ENCODE measurements at regions not wholly inside any gene's neighbourhood (a gene's known extent, or its start where the extent isn't known, plus 50 kb on each side); places are given as distances from the start of the nearest gene placed in this dataset.
"Not testable (repeated sequence)": the region's sequence is repeated elsewhere in the genome, so short reads cannot be mapped to it uniquely, and the experiment has no call there.

- not testable (repeated sequence) for H3K36me3 ChIP-seq (ENCODE audit: control insufficient read depth in 1 of 2, insufficient read depth in 2 of 2, low read length in 2 of 2); H3K9me3 ChIP-seq (ENCODE audit: control insufficient read depth in 1 of 2, low read length in 2 of 2); H3K27ac ChIP-seq (ENCODE audit: low read depth, low read length); H3K4me3 ChIP-seq (ENCODE audit: low read depth in 1 of 2, low read length in 2 of 2); H3K9ac ChIP-seq (ENCODE audit: low read depth in 1 of 2, low read length in 2 of 2); H3K27me3 ChIP-seq (ENCODE audit: control insufficient read depth in 1 of 2, insufficient read depth in 2 of 2, low read length in 2 of 2); H3K4me1 ChIP-seq (ENCODE audit: control insufficient read depth in 1 of 2, insufficient read depth in 2 of 2, low read length in 2 of 2)
Measured at GRCh38 chr6:18659994-18660393, 272.8 kb downstream of the RNF144B start.

GRCh38 chr6:18663011-18663410 lies 275.9 kb downstream of the RNF144B start:
- H3K4me1 ChIP-seq (ENCODE audit: control insufficient read depth in 1 of 2, insufficient read depth in 2 of 2, low read length in 2 of 2), result peaks cover 0 to 3% of the 10 kb centered on the region in 2 donors
- H3K4me3 ChIP-seq (ENCODE audit: low read depth in 1 of 2, low read length in 2 of 2), result no peak overlapping the region

GRCh38 chr6:18664401-18664800 lies 277.3 kb downstream of the RNF144B start:
- Histone ChIP-seq H3K9me3 (ENCODE audit: control insufficient read depth in 1 of 2, low read length in 2 of 2) (no peaks in the 10 kb centered on the region), H3K27me3 (ENCODE audit: control insufficient read depth in 1 of 2, insufficient read depth in 2 of 2, low read length in 2 of 2) (no peaks in the 10 kb centered on the region), H3K36me3 (ENCODE audit: control insufficient read depth in 1 of 2, insufficient read depth in 2 of 2, low read length in 2 of 2) (no peaks in the 10 kb centered on the region), H3K27ac (ENCODE audit: low read depth, low read length) (no peak overlapping the region), H3K9ac (ENCODE audit: low read depth in 1 of 2, low read length in 2 of 2) (no peak overlapping the region), H3K4me1 (ENCODE audit: control insufficient read depth in 1 of 2, insufficient read depth in 2 of 2, low read length in 2 of 2) (peaks cover 0 to 4% of the 10 kb centered on the region in 2 donors), H3K4me3 (ENCODE audit: low read depth in 1 of 2, low read length in 2 of 2) (no peak overlapping the region)

More at GRCh38 chr6:18663011-18663410, 275.9 kb downstream of the RNF144B start:
- Histone ChIP-seq H3K27ac (ENCODE audit: low read depth, low read length) (no peak overlapping the region), H3K9me3 (ENCODE audit: control insufficient read depth in 1 of 2, low read length in 2 of 2) (no peaks in the 10 kb centered on the region), H3K9ac (ENCODE audit: low read depth in 1 of 2, low read length in 2 of 2) (no peak overlapping the region), H3K36me3 (ENCODE audit: control insufficient read depth in 1 of 2, insufficient read depth in 2 of 2, low read length in 2 of 2) (no peaks in the 10 kb centered on the region), H3K27me3 (ENCODE audit: control insufficient read depth in 1 of 2, insufficient read depth in 2 of 2, low read length in 2 of 2) (no peaks in the 10 kb centered on the region)

GRCh38 chr6:18667612-18668011 lies 280.5 kb downstream of the RNF144B start:
- Histone ChIP-seq H3K4me1 (ENCODE audit: control insufficient read depth in 1 of 2, insufficient read depth in 2 of 2, low read length in 2 of 2) (peaks cover 0 to 4% of the 10 kb centered on the region in 2 donors), H3K9me3 (ENCODE audit: control insufficient read depth in 1 of 2, low read length in 2 of 2) (no peaks in the 10 kb centered on the region), H3K9ac (ENCODE audit: low read depth in 1 of 2, low read length in 2 of 2) (no peak overlapping the region), H3K27ac (ENCODE audit: low read depth, low read length) (no peak overlapping the region), H3K36me3 (ENCODE audit: control insufficient read depth in 1 of 2, insufficient read depth in 2 of 2, low read length in 2 of 2) (no peaks in the 10 kb centered on the region), H3K4me3 (ENCODE audit: low read depth in 1 of 2, low read length in 2 of 2) (no peak overlapping the region), H3K27me3 (ENCODE audit: control insufficient read depth in 1 of 2, insufficient read depth in 2 of 2, low read length in 2 of 2) (no peaks in the 10 kb centered on the region)

GRCh38 chr6:18668994-18669393 lies 281.8 kb downstream of the RNF144B start:
- Histone ChIP-seq H3K9me3 (ENCODE audit: control insufficient read depth in 1 of 2, low read length in 2 of 2) (no peaks in the 10 kb centered on the region), H3K36me3 (ENCODE audit: control insufficient read depth in 1 of 2, insufficient read depth in 2 of 2, low read length in 2 of 2) (no peaks in the 10 kb centered on the region), H3K9ac (ENCODE audit: low read depth in 1 of 2, low read length in 2 of 2) (no peak overlapping the region), H3K4me3 (ENCODE audit: low read depth in 1 of 2, low read length in 2 of 2) (no peak overlapping the region), H3K27ac (ENCODE audit: low read depth, low read length) (no peak overlapping the region), H3K4me1 (ENCODE audit: control insufficient read depth in 1 of 2, insufficient read depth in 2 of 2, low read length in 2 of 2) (peaks cover 0 to 4% of the 10 kb centered on the region in 2 donors), H3K27me3 (ENCODE audit: control insufficient read depth in 1 of 2, insufficient read depth in 2 of 2, low read length in 2 of 2) (no peaks in the 10 kb centered on the region)

- H3K9ac ChIP-seq (ENCODE audit: low read depth in 1 of 2, low read length in 2 of 2), result no peak overlapping the region
- H3K4me3 ChIP-seq (ENCODE audit: low read depth in 1 of 2, low read length in 2 of 2), result no peak overlapping the region
- peaks cover 0 to 2% of the 10 kb centered on the region in 2 donors for H3K4me1 ChIP-seq (ENCODE audit: control insufficient read depth in 1 of 2, insufficient read depth in 2 of 2, low read length in 2 of 2)
- H3K9me3 ChIP-seq (ENCODE audit: control insufficient read depth in 1 of 2, low read length in 2 of 2), result no peaks in the 10 kb centered on the region
- H3K27ac ChIP-seq (ENCODE audit: low read depth, low read length), result no peak overlapping the region
- H3K27me3 ChIP-seq (ENCODE audit: control insufficient read depth in 1 of 2, insufficient read depth in 2 of 2, low read length in 2 of 2), result no peaks in the 10 kb centered on the region
- no peaks in the 10 kb centered on the region for H3K36me3 ChIP-seq (ENCODE audit: control insufficient read depth in 1 of 2, insufficient read depth in 2 of 2, low read length in 2 of 2)
Measured at GRCh38 chr6:18672852-18673251, 285.7 kb downstream of the RNF144B start.

- H3K9me3 ChIP-seq (ENCODE audit: control insufficient read depth in 1 of 2, low read length in 2 of 2), result no peaks in the 10 kb centered on the region
- H3K4me3 ChIP-seq (ENCODE audit: low read depth in 1 of 2, low read length in 2 of 2), result no peak overlapping the region
- H3K36me3 ChIP-seq (ENCODE audit: control insufficient read depth in 1 of 2, insufficient read depth in 2 of 2, low read length in 2 of 2), result no peaks in the 10 kb centered on the region
- H3K27ac ChIP-seq (ENCODE audit: low read depth, low read length), result no peak overlapping the region
- no peak overlapping the region for H3K9ac ChIP-seq (ENCODE audit: low read depth in 1 of 2, low read length in 2 of 2)
- no peaks in the 10 kb centered on the region for H3K27me3 ChIP-seq (ENCODE audit: control insufficient read depth in 1 of 2, insufficient read depth in 2 of 2, low read length in 2 of 2)
- H3K4me1 ChIP-seq (ENCODE audit: control insufficient read depth in 1 of 2, insufficient read depth in 2 of 2, low read length in 2 of 2), result no peaks in the 10 kb centered on the region
Measured at GRCh38 chr6:18674346-18674745, 287.2 kb downstream of the RNF144B start.

GRCh38 chr6:18675881-18676280 lies 288.7 kb downstream of the RNF144B start:
- H3K4me1 ChIP-seq (ENCODE audit: control insufficient read depth in 1 of 2, insufficient read depth in 2 of 2, low read length in 2 of 2), result no peaks in the 10 kb centered on the region
- no peak overlapping the region for H3K27ac ChIP-seq (ENCODE audit: low read depth, low read length)
- no peaks in the 10 kb centered on the region for H3K9me3 ChIP-seq (ENCODE audit: control insufficient read depth in 1 of 2, low read length in 2 of 2)
- no peaks in the 10 kb centered on the region for H3K27me3 ChIP-seq (ENCODE audit: control insufficient read depth in 1 of 2, insufficient read depth in 2 of 2, low read length in 2 of 2)
- H3K9ac ChIP-seq (ENCODE audit: low read depth in 1 of 2, low read length in 2 of 2), result no peak overlapping the region
- H3K36me3 ChIP-seq (ENCODE audit: control insufficient read depth in 1 of 2, insufficient read depth in 2 of 2, low read length in 2 of 2), result no peaks in the 10 kb centered on the region
- H3K4me3 ChIP-seq (ENCODE audit: low read depth in 1 of 2, low read length in 2 of 2), result no peak overlapping the region

- Histone ChIP-seq H3K4me3 (ENCODE audit: low read depth in 1 of 2, low read length in 2 of 2) (no peak overlapping the region), H3K9ac (ENCODE audit: low read depth in 1 of 2, low read length in 2 of 2) (no peak overlapping the region), H3K27me3 (ENCODE audit: control insufficient read depth in 1 of 2, insufficient read depth in 2 of 2, low read length in 2 of 2) (no peaks in the 10 kb centered on the region), H3K4me1 (ENCODE audit: control insufficient read depth in 1 of 2, insufficient read depth in 2 of 2, low read length in 2 of 2) (no peaks in the 10 kb centered on the region), H3K36me3 (ENCODE audit: control insufficient read depth in 1 of 2, insufficient read depth in 2 of 2, low read length in 2 of 2) (no peaks in the 10 kb centered on the region), H3K27ac (ENCODE audit: low read depth, low read length) (no peak overlapping the region), H3K9me3 (ENCODE audit: control insufficient read depth in 1 of 2, low read length in 2 of 2) (no peaks in the 10 kb centered on the region)
Measured at GRCh38 chr6:18676548-18676947, 289.4 kb downstream of the RNF144B start.

GRCh38 chr6:18680842-18681241 lies 293.7 kb downstream of the RNF144B start:
- Histone ChIP-seq H3K27ac (ENCODE audit: low read depth, low read length) (no peak overlapping the region), H3K4me1 (ENCODE audit: control insufficient read depth in 1 of 2, insufficient read depth in 2 of 2, low read length in 2 of 2) (no peaks in the 10 kb centered on the region), H3K9ac (ENCODE audit: low read depth in 1 of 2, low read length in 2 of 2) (no peak overlapping the region), H3K4me3 (ENCODE audit: low read depth in 1 of 2, low read length in 2 of 2) (no peak overlapping the region), H3K9me3 (ENCODE audit: control insufficient read depth in 1 of 2, low read length in 2 of 2) (no peaks in the 10 kb centered on the region), H3K27me3 (ENCODE audit: control insufficient read depth in 1 of 2, insufficient read depth in 2 of 2, low read length in 2 of 2) (no peaks in the 10 kb centered on the region), H3K36me3 (ENCODE audit: control insufficient read depth in 1 of 2, insufficient read depth in 2 of 2, low read length in 2 of 2) (no peaks in the 10 kb centered on the region)
